ENCODE measurements at regions not wholly inside any gene's neighbourhood (a gene's known extent, or its start where the extent isn't known, plus 50 kb on each side); places are given as distances from the start of the nearest gene placed in this dataset.

GRCh38 chr13:65093357-65093756 lies 2136.8 kb downstream of the PCDH9 start:
- H2AFZ ChIP-seq (ENCODE audit: low read depth, low read length): no peak overlapping the region
- no peaks in the 10 kb centered on the region for H3K27me3 ChIP-seq (ENCODE audit: low read depth, low read length)
- no peak overlapping the region for H3K4me3 ChIP-seq (ENCODE audit: low read length)
- no peak for TF ChIP-seq EZH2phosphoT487 (IDR thresholded peaks at IDR 0.05; ENCODE audit: low read depth)
- H3K27ac ChIP-seq (ENCODE audit: low read length): no peak overlapping the region
- no peak overlapping the region for H3K4me2 ChIP-seq (ENCODE audit: low read length)
- H3K36me3 ChIP-seq (replicated peaks; ENCODE audit: low read depth, low read length): no peaks in the 10 kb centered on the region
- no peaks in the 10 kb centered on the region for H4K20me1 ChIP-seq (ENCODE audit: insufficient read depth, low read length)
- H3K4me1 ChIP-seq (ENCODE audit: low read length): no peaks in the 10 kb centered on the region
- no peaks in the 10 kb centered on the region for H3K9me3 ChIP-seq (ENCODE audit: insufficient read depth, low read length)
- no peak overlapping the region for H3K9ac ChIP-seq (ENCODE audit: low read length)
- H3K79me2 ChIP-seq (ENCODE audit: low read length): no peaks in the 10 kb centered on the region

GRCh38 chr13:65091031-65091430 lies 2139.1 kb downstream of the PCDH9 start:
- H3K79me2 ChIP-seq (ENCODE audit: low read length): no peaks in the 10 kb centered on the region
- no peaks in the 10 kb centered on the region for H4K20me1 ChIP-seq (ENCODE audit: insufficient read depth, low read length)
- no peak overlapping the region for H3K9ac ChIP-seq (ENCODE audit: low read length)
- no peaks in the 10 kb centered on the region for H3K36me3 ChIP-seq (replicated peaks; ENCODE audit: low read depth, low read length)
- TF ChIP-seq CTCF (IDR thresholded peaks at IDR 0.05; ENCODE audit: low read depth, low read length) (no peak), EZH2phosphoT487 (IDR thresholded peaks at IDR 0.05; ENCODE audit: low read depth) (no peak)
- H3K4me2 ChIP-seq (ENCODE audit: low read length): no peak overlapping the region
- no peak overlapping the region for H2AFZ ChIP-seq (ENCODE audit: low read depth, low read length)
- H3K4me1 ChIP-seq (ENCODE audit: low read length): no peaks in the 10 kb centered on the region
- H3K4me3 ChIP-seq (ENCODE audit: low read length): no peak overlapping the region
- no peaks in the 10 kb centered on the region for H3K27me3 ChIP-seq (ENCODE audit: low read depth, low read length)
- no peak overlapping the region for H3K27ac ChIP-seq (ENCODE audit: low read length)
- no peaks in the 10 kb centered on the region for H3K9me3 ChIP-seq (ENCODE audit: insufficient read depth, low read length)

GRCh38 chr13:65090186-65090585 lies 2139.9 kb downstream of the PCDH9 start:
- no peak overlapping the region for H3K4me3 ChIP-seq (ENCODE audit: low read length)
- no peaks in the 10 kb centered on the region for H3K4me1 ChIP-seq (ENCODE audit: low read length)
- no peaks in the 10 kb centered on the region for H3K79me2 ChIP-seq (ENCODE audit: low read length)
- no peaks in the 10 kb centered on the region for H3K9me3 ChIP-seq (ENCODE audit: insufficient read depth, low read length)
- H3K9ac ChIP-seq (ENCODE audit: low read length): no peak overlapping the region
- no peak overlapping the region for H3K27ac ChIP-seq (ENCODE audit: low read length)
- TF ChIP-seq CTCF (IDR thresholded peaks at IDR 0.05; ENCODE audit: low read depth, low read length): no peak
- TF ChIP-seq EZH2phosphoT487 (IDR thresholded peaks at IDR 0.05; ENCODE audit: low read depth): no peak
- no peaks in the 10 kb centered on the region for H3K36me3 ChIP-seq (replicated peaks; ENCODE audit: low read depth, low read length)
- no peak overlapping the region for H3K4me2 ChIP-seq (ENCODE audit: low read length)
- no peak overlapping the region for H2AFZ ChIP-seq (ENCODE audit: low read depth, low read length)
- H3K27me3 ChIP-seq (ENCODE audit: low read depth, low read length): no peaks in the 10 kb centered on the region
- H4K20me1 ChIP-seq (ENCODE audit: insufficient read depth, low read length): no peaks in the 10 kb centered on the region

- Histone ChIP-seq H3K9me3 (ENCODE audit: insufficient read depth, low read length) (no peaks in the 10 kb centered on the region), H3K4me3 (ENCODE audit: low read length) (no peak overlapping the region), H3K36me3 (replicated peaks; ENCODE audit: low read depth, low read length) (no peaks in the 10 kb centered on the region), H3K79me2 (ENCODE audit: low read length) (no peaks in the 10 kb centered on the region), H3K27me3 (ENCODE audit: low read depth, low read length) (no peaks in the 10 kb centered on the region), H3K4me1 (ENCODE audit: low read length) (no peaks in the 10 kb centered on the region), H3K4me2 (ENCODE audit: low read length) (no peak overlapping the region), H3K9ac (ENCODE audit: low read length) (no peak overlapping the region), H3K27ac (ENCODE audit: low read length) (no peak overlapping the region), H4K20me1 (ENCODE audit: insufficient read depth, low read length) (no peaks in the 10 kb centered on the region), H2AFZ (ENCODE audit: low read depth, low read length) (no peak overlapping the region)
- TF ChIP-seq EZH2phosphoT487 (IDR thresholded peaks at IDR 0.05; ENCODE audit: low read depth) (no peak), CTCF (IDR thresholded peaks at IDR 0.05; ENCODE audit: low read depth, low read length) (no peak)
Measured at GRCh38 chr13:65088906-65089305, 2141.2 kb downstream of the PCDH9 start.

- Histone ChIP-seq H3K27ac (ENCODE audit: low read length) (no peak overlapping the region), H2AFZ (ENCODE audit: low read depth, low read length) (no peak overlapping the region), H4K20me1 (ENCODE audit: insufficient read depth, low read length) (no peaks in the 10 kb centered on the region), H3K4me2 (ENCODE audit: low read length) (no peak overlapping the region), H3K27me3 (ENCODE audit: low read depth, low read length) (no peaks in the 10 kb centered on the region), H3K9me3 (ENCODE audit: insufficient read depth, low read length) (no peaks in the 10 kb centered on the region), H3K36me3 (replicated peaks; ENCODE audit: low read depth, low read length) (no peaks in the 10 kb centered on the region), H3K4me1 (ENCODE audit: low read length) (no peaks in the 10 kb centered on the region), H3K9ac (ENCODE audit: low read length) (no peak overlapping the region), H3K4me3 (ENCODE audit: low read length) (no peak overlapping the region), H3K79me2 (ENCODE audit: low read length) (no peaks in the 10 kb centered on the region)
- TF ChIP-seq CTCF (IDR thresholded peaks at IDR 0.05; ENCODE audit: low read depth, low read length): no peak
- TF ChIP-seq EZH2phosphoT487 (IDR thresholded peaks at IDR 0.05; ENCODE audit: low read depth): no peak
Measured at GRCh38 chr13:65085977-65086376, 2144.2 kb downstream of the PCDH9 start.
